ENCODE measurements at regions not wholly inside any gene's neighbourhood (a gene's known extent, or its start where the extent isn't known, plus 50 kb on each side); places are given as distances from the start of the nearest gene placed in this dataset.

DNA sequence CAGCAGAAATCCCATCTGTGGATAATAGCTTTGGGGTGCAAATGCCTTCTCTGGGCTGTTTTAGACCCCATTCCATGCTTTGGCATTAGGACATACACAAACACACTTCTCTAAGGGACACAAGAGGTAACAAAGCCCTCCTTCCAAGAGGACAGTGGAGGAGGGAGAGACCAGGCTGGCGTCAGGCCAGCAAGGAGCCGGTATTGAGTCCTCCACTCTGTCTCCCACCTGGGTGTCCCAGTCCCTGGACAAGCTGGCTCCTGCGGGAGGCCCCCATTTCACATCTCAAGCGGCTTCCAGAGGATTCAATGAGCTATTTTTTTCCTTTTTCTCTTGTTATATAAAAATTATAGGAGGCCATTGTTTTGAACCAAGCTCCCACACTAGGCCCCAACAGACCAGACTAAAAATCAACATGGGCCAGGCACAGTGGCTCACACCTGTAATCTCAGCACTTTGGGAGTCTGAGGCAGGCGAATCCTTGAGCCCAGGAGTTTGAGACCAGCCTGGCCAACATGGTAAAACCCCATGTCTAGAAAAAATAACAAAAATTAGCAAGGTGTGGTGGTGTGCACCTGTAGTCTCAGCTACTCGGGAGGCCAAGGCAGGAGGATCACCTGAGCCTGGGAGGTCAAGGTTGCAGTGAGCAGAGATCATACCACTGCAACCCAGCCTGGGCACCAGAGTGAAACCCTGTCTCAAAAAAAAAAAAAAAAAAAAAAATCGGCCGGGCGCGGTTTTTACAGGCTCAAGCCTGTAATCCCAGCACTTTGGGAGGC, 142.9 kb downstream of the TOMM20 start:
- intact Hi-C loops (cut with DNase I; ENCODE audit: low total_unique reads) = loop anchor here (10.0 kb wide), 1 partner anchor 261 kb away; no protein-coding TSS in a partner anchor
- no peak for DNase-seq
- TF ChIP-seq POLR2A (IDR thresholded peaks at IDR 0.05) = no peak
- TF ChIP-seq, protein P1, sequence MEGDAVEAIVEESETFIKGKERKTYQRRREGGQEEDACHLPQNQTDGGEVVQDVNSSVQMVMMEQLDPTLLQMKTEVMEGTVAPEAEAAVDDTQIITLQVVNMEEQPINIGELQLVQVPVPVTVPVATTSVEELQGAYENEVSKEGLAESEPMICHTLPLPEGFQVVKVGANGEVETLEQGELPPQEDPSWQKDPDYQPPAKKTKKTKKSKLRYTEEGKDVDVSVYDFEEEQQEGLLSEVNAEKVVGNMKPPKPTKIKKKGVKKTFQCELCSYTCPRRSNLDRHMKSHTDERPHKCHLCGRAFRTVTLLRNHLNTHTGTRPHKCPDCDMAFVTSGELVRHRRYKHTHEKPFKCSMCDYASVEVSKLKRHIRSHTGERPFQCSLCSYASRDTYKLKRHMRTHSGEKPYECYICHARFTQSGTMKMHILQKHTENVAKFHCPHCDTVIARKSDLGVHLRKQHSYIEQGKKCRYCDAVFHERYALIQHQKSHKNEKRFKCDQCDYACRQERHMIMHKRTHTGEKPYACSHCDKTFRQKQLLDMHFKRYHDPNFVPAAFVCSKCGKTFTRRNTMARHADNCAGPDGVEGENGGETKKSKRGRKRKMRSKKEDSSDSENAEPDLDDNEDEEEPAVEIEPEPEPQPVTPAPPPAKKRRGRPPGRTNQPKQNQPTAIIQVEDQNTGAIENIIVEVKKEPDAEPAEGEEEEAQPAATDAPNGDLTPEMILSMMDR (IDR thresholded peaks at IDR 0.05) = no peak
- Histone ChIP-seq H3K27me3 (no peaks in the 10 kb centered on the region), H3K9me3 (no peaks in the 10 kb centered on the region), H3K4me1 (peaks cover 6 to 26% of the 10 kb centered on the region in 2 donors), H3K4me3 (no peak overlapping the region), H3K36me3 (no peaks in the 10 kb centered on the region), H3K27ac (peak overlapping the region; percentile 87 to 89)

- intact Hi-C loops (cut with DNase I; ENCODE audit: low total_unique reads) = loop anchor here (10.0 kb wide), 1 partner anchor 260 kb away; no protein-coding TSS in a partner anchor
- Histone ChIP-seq H3K27ac (peak overlapping the region; percentile 87 to 89), H3K9me3 (no peaks in the 10 kb centered on the region), H3K4me3 (no peak overlapping the region), H3K36me3 (no peaks in the 10 kb centered on the region), H3K4me1 (peaks cover 11 to 33% of the 10 kb centered on the region in 2 donors), H3K27me3 (no peaks in the 10 kb centered on the region)
- TF ChIP-seq, protein P1 (IDR thresholded peaks at IDR 0.05) = no peak
- DNase-seq = no peak
These were observed 143.6 kb downstream of the TOMM20 start for GRCh38 chr1:234985007-234985370.

DNA sequence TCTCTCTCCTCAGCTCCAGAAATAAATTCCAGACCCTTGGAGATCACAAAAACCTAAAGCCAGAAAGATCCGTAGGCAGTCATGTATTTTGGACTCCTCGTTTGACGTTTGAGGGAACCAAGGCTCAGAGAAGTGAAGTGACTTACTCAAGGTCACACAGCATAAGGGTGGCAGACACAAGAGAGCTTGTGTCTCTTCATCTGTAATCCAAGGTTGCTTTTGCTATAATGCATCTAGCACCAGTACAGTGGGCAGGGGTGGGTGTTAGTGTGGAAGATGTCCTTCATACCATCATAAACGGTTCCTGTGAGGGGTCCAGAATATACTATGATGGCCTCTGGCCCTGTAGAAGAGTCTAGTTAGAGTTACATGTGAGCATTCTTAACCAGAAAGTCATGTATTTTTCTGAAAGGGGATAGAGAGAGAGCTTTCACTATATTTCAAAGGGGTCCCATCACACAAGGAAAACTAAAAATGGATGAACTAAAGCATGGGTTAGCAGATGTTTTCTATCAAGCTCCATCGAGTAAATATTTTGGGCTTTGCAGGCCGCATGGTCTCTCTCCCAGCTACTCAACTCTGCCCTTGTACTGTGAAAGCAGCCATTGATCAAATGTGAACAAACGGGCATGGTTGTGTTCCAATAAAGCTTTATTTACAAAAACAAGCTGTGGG, 144.9 kb downstream of the TOMM20 start:
- H3K27me3 ChIP-seq = no peaks in the 10 kb centered on the region
- H3K4me1 ChIP-seq = peaks cover 22 to 37% of the 10 kb centered on the region in 2 donors
- no peaks in the 10 kb centered on the region for H3K9me3 ChIP-seq
- no peaks in the 10 kb centered on the region for H3K36me3 ChIP-seq
- H3K27ac ChIP-seq = peak overlapping the region; percentile 87 to 89
- no peak overlapping the region for H3K4me3 ChIP-seq
- DNase-seq = no peak
- TF ChIP-seq, protein P1 (IDR thresholded peaks at IDR 0.05) = no peak
- TF ChIP-seq POLR2A (IDR thresholded peaks at IDR 0.05) = no peak
- intact Hi-C loops (cut with DNase I; ENCODE audit: low total_unique reads) = loop anchor here (5.0 to 10.0 kb wide), 2 partner anchors 259 to 376 kb away; no protein-coding TSS in a partner anchor

DNA sequence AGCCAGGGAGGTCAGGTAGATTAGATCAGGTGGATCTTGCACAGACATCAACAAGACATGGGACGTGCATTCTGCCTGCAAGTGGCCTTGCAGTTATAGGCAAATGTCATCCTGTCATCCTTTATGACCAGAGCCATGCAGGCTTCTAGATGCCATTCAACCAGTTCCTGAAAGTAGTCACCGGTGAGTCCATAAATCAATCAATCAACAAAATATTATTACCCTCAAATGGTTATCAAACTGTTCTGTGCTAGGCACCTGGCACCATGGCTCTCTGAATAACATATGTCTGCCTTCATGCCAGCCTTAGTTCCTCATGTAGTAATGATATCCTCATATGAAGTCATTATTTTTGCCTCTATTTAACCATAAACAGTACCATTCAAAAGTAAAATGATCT, 146.9 kb downstream of the TOMM20 start:
- Histone ChIP-seq H3K4me3 (no peak overlapping the region), H3K27ac (peak overlapping the region; percentile 92 to 93), H3K9me3 (no peaks in the 10 kb centered on the region), H3K4me1 (peaks cover 18 to 35% of the 10 kb centered on the region in 2 donors), H3K36me3 (no peaks in the 10 kb centered on the region), H3K27me3 (no peaks in the 10 kb centered on the region)
- TF ChIP-seq POLR2A (IDR thresholded peaks at IDR 0.05) = no peak
- TF ChIP-seq, protein P1 (IDR thresholded peaks at IDR 0.05) = no peak
- DNase-seq = no peak
- intact Hi-C loops (cut with DNase I; ENCODE audit: low total_unique reads) = loop anchor here (5.0 to 10.0 kb wide), 2 partner anchors 257 to 374 kb away; no protein-coding TSS in a partner anchor

Data from uterus (tissue), 3 donors.